ENCODE measurements at regions not wholly inside any gene's neighbourhood (a gene's known extent, or its start where the extent isn't known, plus 50 kb on each side); places are given as distances from the start of the nearest gene placed in this dataset.

- Mint-ChIP-seq H3K4me1 (no peaks in the 10 kb centered on the region), H3K27me3 (no peaks in the 10 kb centered on the region), H3K27ac (no peak overlapping the region), H3K36me3 (ENCODE audit: low read depth) (no peaks in the 10 kb centered on the region), H3K4me3 (no peak overlapping the region)
- ATAC-seq: no peak
- no peak for DNase-seq
- no peaks in the 10 kb centered on the region for H3K9me3 ChIP-seq (ENCODE audit: control insufficient read depth, low read length, poor library complexity, severe bottlenecking)
These were observed 68.8 kb upstream of the ARHGAP24 start for GRCh38 chr4:85406185-85406584.

DNA sequence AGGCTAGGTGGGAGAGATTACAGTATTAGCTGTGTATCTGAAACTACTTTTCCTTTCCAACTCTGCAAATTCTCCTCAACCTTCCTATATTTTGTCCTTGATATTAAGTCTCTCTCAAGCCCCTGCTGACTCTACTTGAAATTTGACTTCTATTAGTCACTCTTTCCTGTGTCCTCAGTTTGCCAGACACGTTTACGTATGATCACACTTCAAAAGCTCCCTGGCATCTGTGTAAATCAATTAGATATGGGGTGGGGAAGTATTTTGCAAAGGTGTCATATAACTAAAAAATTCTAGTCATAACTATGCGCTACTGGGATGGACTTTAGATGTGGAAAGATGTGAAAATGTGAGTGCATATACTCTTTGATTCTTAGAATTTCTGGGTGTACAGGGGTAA lies 67.4 kb upstream of the ARHGAP24 start:
- no peak overlapping the region for H3K4me3 Mint-ChIP-seq
- no peaks in the 10 kb centered on the region for H3K36me3 Mint-ChIP-seq (ENCODE audit: low read depth)
- DNase-seq (no peak), ATAC-seq (no peak)
- H3K27ac Mint-ChIP-seq: no peak overlapping the region
- H3K4me1 Mint-ChIP-seq: no peaks in the 10 kb centered on the region
- H3K27me3 Mint-ChIP-seq: no peaks in the 10 kb centered on the region
- no peaks in the 10 kb centered on the region for H3K9me3 ChIP-seq (ENCODE audit: control insufficient read depth, low read length, poor library complexity, severe bottlenecking)

- no peaks in the 10 kb centered on the region for H3K36me3 Mint-ChIP-seq (ENCODE audit: low read depth)
- ATAC-seq (no peak), DNase-seq (no peak)
These were observed 66.6 kb upstream of the ARHGAP24 start for GRCh38 chr4:85408301-85408700.

DNA sequence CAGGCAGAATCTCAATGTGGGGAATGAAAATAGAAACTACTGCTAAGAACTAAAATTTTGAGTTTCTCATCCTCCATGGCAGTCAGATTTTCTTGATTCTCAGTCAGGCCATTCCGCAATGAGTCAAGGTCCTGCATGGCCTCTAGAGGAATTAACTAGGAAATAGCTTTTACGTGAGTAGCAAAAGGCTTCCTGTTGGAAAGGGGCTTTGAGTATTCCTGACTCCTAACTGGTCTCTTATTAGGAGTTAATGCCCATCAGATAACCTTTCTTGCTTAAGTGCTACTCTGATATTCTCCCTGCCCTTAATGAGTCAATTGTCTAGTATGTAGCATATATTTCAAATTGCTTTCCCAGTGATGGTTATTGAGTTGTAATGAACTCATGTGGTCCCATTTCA lies 65.7 kb upstream of the ARHGAP24 start:
- H3K36me3 Mint-ChIP-seq (ENCODE audit: low read depth): no peaks in the 10 kb centered on the region
- ATAC-seq (no peak), DNase-seq (no peak)
- no peaks in the 10 kb centered on the region for H3K27me3 Mint-ChIP-seq
- no peak overlapping the region for H3K27ac Mint-ChIP-seq
- no peak overlapping the region for H3K4me3 Mint-ChIP-seq
- no peaks in the 10 kb centered on the region for H3K9me3 ChIP-seq (ENCODE audit: control insufficient read depth, low read length, poor library complexity, severe bottlenecking)
- no peaks in the 10 kb centered on the region for H3K4me1 Mint-ChIP-seq

More at GRCh38 chr4:85408301-85408700, 66.6 kb upstream of the ARHGAP24 start:
- no peaks in the 10 kb centered on the region for H3K27me3 Mint-ChIP-seq
- no peaks in the 10 kb centered on the region for H3K9me3 ChIP-seq (ENCODE audit: control insufficient read depth, low read length, poor library complexity, severe bottlenecking)
- no peaks in the 10 kb centered on the region for H3K4me1 Mint-ChIP-seq
- no peak overlapping the region for H3K27ac Mint-ChIP-seq
- no peak overlapping the region for H3K4me3 Mint-ChIP-seq

DNA sequence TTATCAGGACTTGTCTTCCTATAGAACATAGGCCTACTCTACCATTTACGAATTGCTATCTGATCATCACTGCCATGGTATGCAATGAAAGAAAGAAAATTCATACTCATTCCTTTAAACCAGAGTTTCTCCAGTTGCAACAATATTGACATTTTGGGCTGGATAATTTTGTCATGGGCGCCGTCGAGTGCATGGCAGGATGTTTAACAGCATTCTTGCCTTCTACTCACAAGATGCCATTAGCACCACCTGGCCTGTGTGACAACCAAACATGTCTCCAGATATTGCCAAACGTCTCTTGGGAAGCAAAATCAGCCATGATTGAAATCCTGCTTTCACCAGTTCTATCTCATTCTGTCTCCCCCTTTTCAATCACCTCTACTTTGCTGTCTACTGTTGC lies 63.6 kb upstream of the ARHGAP24 start:
- no peaks in the 10 kb centered on the region for H3K27me3 Mint-ChIP-seq
- no peaks in the 10 kb centered on the region for H3K9me3 ChIP-seq (ENCODE audit: control insufficient read depth, low read length, poor library complexity, severe bottlenecking)
- no peaks in the 10 kb centered on the region for H3K4me1 Mint-ChIP-seq
- no peak for DNase-seq
- H3K36me3 Mint-ChIP-seq (ENCODE audit: low read depth): no peaks in the 10 kb centered on the region
- ATAC-seq: no peak
- no peak overlapping the region for H3K4me3 Mint-ChIP-seq
- no peak overlapping the region for H3K27ac Mint-ChIP-seq

GRCh38 chr4:85414972-85415371 lies 60.0 kb upstream of the ARHGAP24 start:
- Mint-ChIP-seq H3K27me3 (no peaks in the 10 kb centered on the region), H3K36me3 (ENCODE audit: low read depth) (no peaks in the 10 kb centered on the region), H3K27ac (no peak overlapping the region), H3K4me3 (no peak overlapping the region), H3K4me1 (no peaks in the 10 kb centered on the region)
- no peak for ATAC-seq
- no peaks in the 10 kb centered on the region for H3K9me3 ChIP-seq (ENCODE audit: control insufficient read depth, low read length, poor library complexity, severe bottlenecking)
- DNase-seq: no peak

DNA sequence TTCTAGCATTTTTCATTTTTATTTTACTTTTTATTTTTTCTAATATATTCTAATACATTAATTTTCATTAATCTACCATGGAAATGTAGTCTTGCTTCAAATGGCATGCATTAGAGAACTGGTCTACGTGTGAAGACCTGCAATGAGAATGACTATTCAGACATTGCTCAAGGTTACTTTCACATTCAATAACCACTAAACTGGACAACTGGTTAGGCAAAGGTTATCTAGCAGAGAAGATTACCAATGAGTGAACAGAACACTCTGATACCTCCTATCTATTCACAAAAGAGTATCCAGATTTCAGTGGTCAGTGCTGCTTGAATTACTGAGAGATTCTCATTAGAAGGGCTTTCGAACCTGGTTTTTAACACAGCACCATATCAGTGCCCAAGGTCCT lies 58.9 kb upstream of the ARHGAP24 start:
- DNase-seq (no peak), ATAC-seq (no peak)
- H3K9me3 ChIP-seq (ENCODE audit: control insufficient read depth, low read length, poor library complexity, severe bottlenecking): no peaks in the 10 kb centered on the region
- no peaks in the 10 kb centered on the region for H3K4me1 Mint-ChIP-seq
- H3K4me3 Mint-ChIP-seq: no peak overlapping the region
- no peak overlapping the region for H3K27ac Mint-ChIP-seq
- H3K36me3 Mint-ChIP-seq (ENCODE audit: low read depth): no peaks in the 10 kb centered on the region
- H3K27me3 Mint-ChIP-seq: no peaks in the 10 kb centered on the region

- Mint-ChIP-seq H3K4me1 (no peaks in the 10 kb centered on the region), H3K27me3 (no peaks in the 10 kb centered on the region), H3K27ac (no peak overlapping the region), H3K4me3 (no peak overlapping the region), H3K36me3 (ENCODE audit: low read depth) (no peaks in the 10 kb centered on the region)
- H3K9me3 ChIP-seq (ENCODE audit: control insufficient read depth, low read length, poor library complexity, severe bottlenecking): no peaks in the 10 kb centered on the region
- DNase-seq (no peak), ATAC-seq (no peak)
These were observed 55.8 kb upstream of the ARHGAP24 start for GRCh38 chr4:85419103-85419502.

- no peak overlapping the region for H3K27ac Mint-ChIP-seq
- ATAC-seq (no peak), DNase-seq (no peak)
- H3K27me3 Mint-ChIP-seq: no peaks in the 10 kb centered on the region
- no peak overlapping the region for H3K4me3 Mint-ChIP-seq
- H3K36me3 Mint-ChIP-seq (ENCODE audit: low read depth): no peaks in the 10 kb centered on the region
- H3K4me1 Mint-ChIP-seq: no peaks in the 10 kb centered on the region
- H3K9me3 ChIP-seq (ENCODE audit: control insufficient read depth, low read length, poor library complexity, severe bottlenecking): no peaks in the 10 kb centered on the region
These were observed 54.1 kb upstream of the ARHGAP24 start for GRCh38 chr4:85420831-85421230.

DNA sequence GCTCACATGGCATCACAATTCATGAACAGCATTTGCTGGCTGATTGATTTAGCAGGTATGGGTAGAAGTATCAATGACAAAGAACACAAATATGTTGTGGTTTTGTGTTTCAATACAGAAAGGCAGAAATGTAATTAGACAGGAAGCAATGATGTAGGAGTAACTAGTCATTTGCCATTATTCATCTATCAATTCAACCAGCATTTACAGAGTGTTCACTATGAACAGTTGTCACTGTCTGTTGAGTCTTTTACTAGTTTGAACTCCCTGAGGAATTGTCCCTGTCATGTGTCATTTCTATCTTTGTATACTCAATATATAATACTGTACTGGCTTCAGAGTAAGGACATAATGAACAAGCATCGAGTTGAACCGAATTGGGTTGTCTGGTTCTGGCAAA lies 51.5 kb upstream of the ARHGAP24 start:
- H3K4me3 Mint-ChIP-seq: no peak overlapping the region
- DNase-seq (no peak), ATAC-seq (no peak)
- no peak overlapping the region for H3K27ac Mint-ChIP-seq
- H3K27me3 Mint-ChIP-seq: no peaks in the 10 kb centered on the region
- H3K4me1 Mint-ChIP-seq: no peaks in the 10 kb centered on the region
- H3K9me3 ChIP-seq (ENCODE audit: control insufficient read depth, low read length, poor library complexity, severe bottlenecking): no peaks in the 10 kb centered on the region
- no peaks in the 10 kb centered on the region for H3K36me3 Mint-ChIP-seq (ENCODE audit: low read depth)

Data from T-helper 17 cell (primary cell).